Ishikawa (cell line): ENCODE measurements at regions not wholly inside any gene's neighbourhood (a gene's known extent, or its start where the extent isn't known, plus 50 kb on each side); places are given as distances from the start of the nearest gene placed in this dataset.

Experiments used
- CEBPB ChIP-seq: IDR thresholded peaks from 2 replicates; pipeline ENCODE4 v1.6.1; 2012
- CREB1 ChIP-seq: IDR thresholded peaks from 2 replicates; pipeline ENCODE4 v1.6.1; 2012; ENCODE audit warnings: low read depth
- EGR1 ChIP-seq: IDR thresholded peaks from 2 replicates; pipeline ENCODE4 v1.6.1; 2012
- EP300 ChIP-seq: IDR thresholded peaks from 2 replicates; pipeline ENCODE4 v1.6.1; 2012; ENCODE audit warnings: borderline replicate concordance
- FOXM1 ChIP-seq: IDR thresholded peaks from 2 replicates; pipeline ENCODE4 v1.6.1; 2012; ENCODE audit warnings: low read depth, borderline replicate concordance
- NFIC ChIP-seq: IDR thresholded peaks from 2 replicates; pipeline ENCODE4 v1.6.1; 2012
- RAD21 ChIP-seq: IDR thresholded peaks from 2 replicates; pipeline ENCODE4 v1.6.1; 2012; ENCODE audit warnings: low read depth
- TAF1 ChIP-seq: IDR thresholded peaks from 2 replicates; pipeline ENCODE4 v1.6.1; 2012; ENCODE audit warnings: low read depth, mild to moderate bottlenecking
- TCF12 ChIP-seq: IDR thresholded peaks from 2 replicates; pipeline ENCODE4 v1.6.1; 2012; ENCODE audit warnings: low read depth
- TEAD4 ChIP-seq: IDR thresholded peaks from 2 replicates; pipeline ENCODE4 v1.6.1; 2012
- YY1 ChIP-seq: IDR thresholded peaks from 2 replicates; pipeline ENCODE4 v1.6.1; 2012; ENCODE audit warnings: low read depth
- ZBTB7A ChIP-seq: IDR thresholded peaks from 2 replicates; pipeline ENCODE4 v1.6.1; 2012; ENCODE audit warnings: low read depth
- TF ChIP-seq, protein P1 (sequence below): IDR thresholded peaks from 2 replicates; pipeline ENCODE4 v1.6.1; 2012; ENCODE audit warnings: low read depth, mild to moderate bottlenecking
- TF ChIP-seq, protein P2 (sequence below): IDR thresholded peaks from 2 replicates; pipeline ENCODE4 v1.6.1; 2012
- TF ChIP-seq, protein P3 (sequence below): IDR thresholded peaks from 2 replicates; pipeline ENCODE4 v1.6.1; 2012

DNA sequence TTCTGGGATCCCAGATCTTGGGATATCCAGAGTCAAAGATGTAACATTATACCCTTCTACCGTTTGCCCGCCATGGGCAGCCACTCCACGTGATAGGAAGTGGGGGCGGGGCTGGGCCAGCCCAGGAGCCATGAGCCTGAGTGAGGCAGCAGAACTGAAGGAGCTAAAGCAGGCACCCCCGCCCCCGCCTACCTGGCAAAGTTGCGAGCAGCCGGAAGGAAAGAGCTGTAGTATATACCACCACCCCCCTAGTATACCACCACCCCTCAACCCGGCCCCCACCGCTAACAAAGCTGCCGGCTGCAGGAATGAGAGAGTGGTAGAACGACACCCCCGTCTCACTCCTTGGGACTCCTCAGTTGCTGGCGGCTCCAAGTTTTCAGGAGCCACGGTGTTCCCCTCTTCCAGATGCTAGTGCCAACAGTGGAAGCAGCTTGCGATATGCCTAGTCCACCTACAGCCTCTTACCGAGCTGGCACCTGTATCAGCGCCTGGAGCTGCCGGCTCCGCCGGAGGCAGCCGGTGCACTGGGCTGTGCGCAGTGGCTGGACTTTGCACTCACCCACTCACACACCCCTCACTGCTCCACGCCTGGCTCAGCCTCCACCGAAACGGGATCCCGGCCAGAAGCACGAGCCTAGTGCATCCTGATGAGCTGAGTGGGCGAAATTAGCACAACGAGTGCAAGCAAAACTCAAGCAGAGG lies 230.7 kb upstream of the PRR20A start:
- TF ChIP-seq TAF1 (no peak), EGR1 (no peak), RAD21 (no peak), CEBPB (no peak), EP300 (no peak), TCF12 (no peak)
- TF ChIP-seq, protein P1, sequence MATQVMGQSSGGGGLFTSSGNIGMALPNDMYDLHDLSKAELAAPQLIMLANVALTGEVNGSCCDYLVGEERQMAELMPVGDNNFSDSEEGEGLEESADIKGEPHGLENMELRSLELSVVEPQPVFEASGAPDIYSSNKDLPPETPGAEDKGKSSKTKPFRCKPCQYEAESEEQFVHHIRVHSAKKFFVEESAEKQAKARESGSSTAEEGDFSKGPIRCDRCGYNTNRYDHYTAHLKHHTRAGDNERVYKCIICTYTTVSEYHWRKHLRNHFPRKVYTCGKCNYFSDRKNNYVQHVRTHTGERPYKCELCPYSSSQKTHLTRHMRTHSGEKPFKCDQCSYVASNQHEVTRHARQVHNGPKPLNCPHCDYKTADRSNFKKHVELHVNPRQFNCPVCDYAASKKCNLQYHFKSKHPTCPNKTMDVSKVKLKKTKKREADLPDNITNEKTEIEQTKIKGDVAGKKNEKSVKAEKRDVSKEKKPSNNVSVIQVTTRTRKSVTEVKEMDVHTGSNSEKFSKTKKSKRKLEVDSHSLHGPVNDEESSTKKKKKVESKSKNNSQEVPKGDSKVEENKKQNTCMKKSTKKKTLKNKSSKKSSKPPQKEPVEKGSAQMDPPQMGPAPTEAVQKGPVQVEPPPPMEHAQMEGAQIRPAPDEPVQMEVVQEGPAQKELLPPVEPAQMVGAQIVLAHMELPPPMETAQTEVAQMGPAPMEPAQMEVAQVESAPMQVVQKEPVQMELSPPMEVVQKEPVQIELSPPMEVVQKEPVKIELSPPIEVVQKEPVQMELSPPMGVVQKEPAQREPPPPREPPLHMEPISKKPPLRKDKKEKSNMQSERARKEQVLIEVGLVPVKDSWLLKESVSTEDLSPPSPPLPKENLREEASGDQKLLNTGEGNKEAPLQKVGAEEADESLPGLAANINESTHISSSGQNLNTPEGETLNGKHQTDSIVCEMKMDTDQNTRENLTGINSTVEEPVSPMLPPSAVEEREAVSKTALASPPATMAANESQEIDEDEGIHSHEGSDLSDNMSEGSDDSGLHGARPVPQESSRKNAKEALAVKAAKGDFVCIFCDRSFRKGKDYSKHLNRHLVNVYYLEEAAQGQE, result no peak
- TF ChIP-seq, protein P2, sequence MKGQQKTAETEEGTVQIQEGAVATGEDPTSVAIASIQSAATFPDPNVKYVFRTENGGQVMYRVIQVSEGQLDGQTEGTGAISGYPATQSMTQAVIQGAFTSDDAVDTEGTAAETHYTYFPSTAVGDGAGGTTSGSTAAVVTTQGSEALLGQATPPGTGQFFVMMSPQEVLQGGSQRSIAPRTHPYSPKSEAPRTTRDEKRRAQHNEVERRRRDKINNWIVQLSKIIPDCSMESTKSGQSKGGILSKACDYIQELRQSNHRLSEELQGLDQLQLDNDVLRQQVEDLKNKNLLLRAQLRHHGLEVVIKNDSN, result no peak

DNA sequence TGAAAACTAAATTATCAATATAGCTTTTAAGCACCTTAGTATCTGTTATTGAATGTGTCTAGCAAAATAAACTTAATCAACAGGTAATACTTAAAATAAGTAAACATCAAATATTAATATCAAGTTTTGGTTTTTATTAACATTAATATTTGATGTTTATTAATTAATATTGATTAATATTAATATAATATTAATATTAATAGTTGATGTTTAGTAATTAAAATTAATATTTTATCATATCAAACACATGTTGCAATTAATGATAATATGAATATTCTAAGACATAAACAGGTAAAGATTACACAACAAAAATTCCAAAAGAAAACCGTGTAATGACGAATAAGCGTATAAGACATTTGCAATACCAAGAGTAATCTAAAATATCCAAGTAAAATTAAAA lies 222.8 kb upstream of the PRR20A start:
- TF ChIP-seq TEAD4, result no peak
- TF ChIP-seq, protein P2, result no peak
- no peak for TF ChIP-seq CREB1
- no peak for TF ChIP-seq RAD21
- TF ChIP-seq TAF1, result no peak

DNA sequence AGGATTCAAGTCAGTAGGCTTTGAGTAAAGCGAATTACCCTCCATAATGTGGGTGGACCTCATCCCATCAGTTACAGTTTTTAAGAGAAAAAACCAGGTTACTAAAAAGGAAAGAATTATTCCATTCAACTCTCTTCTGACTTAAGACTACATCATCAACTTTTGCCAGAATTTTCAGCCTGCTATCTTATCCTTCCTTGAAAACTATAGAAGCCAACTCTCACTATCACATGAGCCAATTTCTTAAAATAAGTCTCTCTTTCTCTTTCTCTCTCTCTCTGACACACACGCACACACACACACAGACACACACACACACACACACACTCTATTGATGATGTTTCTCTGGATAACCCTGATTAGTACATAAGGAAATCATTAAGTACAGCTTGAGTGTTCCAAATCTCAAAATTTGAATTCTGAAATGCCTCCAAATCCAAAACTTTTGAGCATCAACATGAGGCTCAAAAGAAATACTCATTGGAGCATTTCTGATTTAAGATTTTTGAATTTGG lies 217.0 kb upstream of the PRR20A start:
- TF ChIP-seq TCF12 (no peak), RAD21 (no peak), TEAD4 (no peak), CEBPB (no peak), NFIC (no peak), YY1 (no peak), FOXM1 (no peak), EP300 (no peak), EGR1 (no peak), CREB1 (no peak)
- TF ChIP-seq, protein P1, result no peak
- TF ChIP-seq, protein P2, result no peak
- TF ChIP-seq, protein P3, sequence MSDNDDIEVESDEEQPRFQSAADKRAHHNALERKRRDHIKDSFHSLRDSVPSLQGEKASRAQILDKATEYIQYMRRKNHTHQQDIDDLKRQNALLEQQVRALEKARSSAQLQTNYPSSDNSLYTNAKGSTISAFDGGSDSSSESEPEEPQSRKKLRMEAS, result no peak

DNA sequence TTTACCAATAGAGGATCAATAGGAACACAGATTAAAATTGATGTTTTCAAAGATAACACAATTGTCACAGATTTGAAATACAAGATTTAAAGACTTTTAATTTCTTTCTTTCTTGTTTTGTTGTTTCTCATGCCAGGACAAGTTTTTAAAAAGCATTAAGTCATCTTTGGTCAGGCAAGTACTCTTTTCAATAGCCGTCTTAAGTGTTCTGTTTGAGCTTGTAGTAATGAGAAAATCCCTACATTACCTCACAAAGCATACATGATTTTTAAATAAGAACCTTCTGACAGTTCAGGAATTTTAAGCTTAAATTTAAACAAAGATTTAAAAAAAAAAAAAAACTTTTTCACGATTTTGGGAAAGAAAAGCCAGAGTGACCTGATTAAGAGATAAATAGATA lies 216.3 kb upstream of the PRR20A start:
- TF ChIP-seq CREB1, result no peak
- TF ChIP-seq YY1, result no peak
- TF ChIP-seq EGR1, result no peak
- no peak for TF ChIP-seq CEBPB
- no peak for TF ChIP-seq FOXM1
- TF ChIP-seq ZBTB7A, result no peak
- no peak for TF ChIP-seq TCF12
- no peak for TF ChIP-seq EP300
- TF ChIP-seq RAD21, result no peak
- TF ChIP-seq NFIC, result no peak
- TF ChIP-seq, protein P3, result no peak
- TF ChIP-seq TEAD4, result no peak
- no peak for TF ChIP-seq TAF1
- TF ChIP-seq, protein P1, result no peak
- TF ChIP-seq, protein P2, result no peak
